GM23338 (cell line): ENCODE measurements at regions not wholly inside any gene's neighbourhood (a gene's known extent, or its start where the extent isn't known, plus 50 kb on each side); places are given as distances from the start of the nearest gene placed in this dataset.
A peak's percentile ranks its signal among the peaks of the same experiment; 100 is the strongest.

Experiments used
- ATAC-seq: fragments of 200-7000 bp; cut with Tn5 transposase; 3 replicates; pipeline ENCODE4 v1.9.1; 2020
- DNase-seq: peaks from one replicate; pipeline ENCODE4 v3.0.0-alpha.2; 2015; ENCODE audit warnings: low spot score
- H2AFZ ChIP-seq: fragments of 200-600 bp; sonication (generic); 2 replicates; pipeline ENCODE4 v1.8.0; 2016; ENCODE audit warnings: antibody characterized with exemption, mild to moderate bottlenecking, moderate library complexity
- H3F3A ChIP-seq: fragments of 200-600 bp; sonication (generic); replicated peaks from 2 replicates; pipeline ENCODE4 v1.8.0; 2017; ENCODE audit warnings: antibody characterized with exemption, mixed run types, low read depth
- H3K27ac ChIP-seq: fragments of 200-600 bp; sonication (generic); 2 replicates; pipeline ENCODE4 v1.6.1; 2016; ENCODE audit warnings: low read depth
- H3K27me3 ChIP-seq: fragments of 200-600 bp; sonication (generic); 2 replicates; pipeline ENCODE4 v1.8.0; 2016; ENCODE audit warnings: mild to moderate bottlenecking, mixed run types, moderate library complexity; ENCODE audit not compliant: insufficient read depth
- H3K36me3 ChIP-seq: fragments of 200-600 bp; sonication (generic); 2 replicates; pipeline ENCODE4 v1.8.0; 2016; ENCODE audit warnings: mild to moderate bottlenecking; ENCODE audit not compliant: insufficient read depth
- H3K4me1 ChIP-seq: fragments of 200-600 bp; sonication (generic); 2 replicates; pipeline ENCODE4 v1.8.0; 2016; ENCODE audit warnings: mild to moderate bottlenecking, moderate library complexity; ENCODE audit not compliant: insufficient read depth
- H3K4me2 ChIP-seq: fragments of 200-600 bp; sonication (generic); 2 replicates; pipeline ENCODE4 v1.7.1; 2017; ENCODE audit warnings: mixed run types
- H3K4me3 ChIP-seq: fragments of 200-600 bp; sonication (generic); 2 replicates; pipeline ENCODE4 v1.6.1; 2016; ENCODE audit warnings: mixed run types
- H3K79me2 ChIP-seq: fragments of 200-600 bp; sonication (generic); replicated peaks from 2 replicates; pipeline ENCODE4 v1.8.0; 2017; ENCODE audit warnings: mild to moderate bottlenecking; ENCODE audit not compliant: insufficient read depth
- H3K9me2 ChIP-seq: fragments of 200-600 bp; sonication (generic); 2 replicates; pipeline ENCODE4 v1.8.0; 2017; ENCODE audit not compliant: insufficient read depth
- H4K20me1 ChIP-seq: fragments of 200-600 bp; sonication (generic); replicated peaks from 2 replicates; pipeline ENCODE4 v1.8.0; 2017; ENCODE audit warnings: mild to moderate bottlenecking; ENCODE audit not compliant: insufficient read depth
- H3K27ac Mint-ChIP-seq: 2 replicates; pipeline ENCODE4 v1.8.0; 2020; ENCODE audit warnings: inconsistent platforms, mild to moderate bottlenecking, moderate library complexity, mixed read lengths
- H3K27me3 Mint-ChIP-seq: 3 replicates; pipeline ENCODE4 v1.8.0; 2022; ENCODE audit warnings: low read depth, mild to moderate bottlenecking, moderate library complexity, mixed read lengths, inconsistent platforms; ENCODE audit not compliant: insufficient read depth, poor library complexity
- H3K36me3 Mint-ChIP-seq: 3 replicates; pipeline ENCODE4 v1.8.0; 2021; ENCODE audit warnings: low read depth, mild to moderate bottlenecking, inconsistent platforms, moderate library complexity, mixed read lengths
- H3K4me1 Mint-ChIP-seq: 3 replicates; pipeline ENCODE4 v1.8.0; 2020; ENCODE audit warnings: mild to moderate bottlenecking, inconsistent platforms, mixed read lengths
- H3K4me3 Mint-ChIP-seq: 3 replicates; pipeline ENCODE4 v1.8.0; 2021; ENCODE audit warnings: moderate library complexity, mild to moderate bottlenecking, inconsistent platforms, mixed read lengths
- H3K9me3 Mint-ChIP-seq: 3 replicates; pipeline ENCODE4 v1.8.0; 2020; ENCODE audit warnings: moderate library complexity, mild to moderate bottlenecking, inconsistent platforms, mixed read lengths
- CREB1 ChIP-seq: fragments of 250-450 bp; sonication (Bioruptor Pico); IDR thresholded peaks from 2 replicates; pipeline ENCODE4 v1.5.0; 2020; ENCODE audit warnings: low read depth, mild to moderate bottlenecking, moderate library complexity
- ETS1 ChIP-seq: IDR thresholded peaks from 2 replicates; pipeline ENCODE4 v1.6.1; 2016; ENCODE audit warnings: antibody characterized with exemption
- EZH2 ChIP-seq: fragments of 200-600 bp; sonication (generic); IDR thresholded peaks from one replicate; pipeline ENCODE4 v1.8.0; 2017; ENCODE audit warnings: antibody characterized with exemption, mild to moderate bottlenecking, low read depth; ENCODE audit not compliant: unreplicated experiment
- EZH2phosphoT487 ChIP-seq: fragments of 200-600 bp; sonication (generic); IDR thresholded peaks from one replicate; pipeline ENCODE4 v1.8.1; 2018; ENCODE audit warnings: antibody characterized with exemption; ENCODE audit not compliant: unreplicated experiment
- JUNB ChIP-seq: IDR thresholded peaks from one replicate; pipeline ENCODE4 v1.6.1; 2016; ENCODE audit warnings: antibody characterized with exemption; ENCODE audit not compliant: unreplicated experiment
- NANOG ChIP-seq: IDR thresholded peaks from 2 replicates; pipeline ENCODE4 v1.6.1; 2016; ENCODE audit warnings: antibody characterized with exemption, borderline replicate concordance
- POLR2AphosphoS5 ChIP-seq: IDR thresholded peaks from 2 replicates; pipeline ENCODE4 v1.6.1; 2016; ENCODE audit warnings: antibody characterized with exemption, low read depth
- STAT1 ChIP-seq: IDR thresholded peaks from one replicate; pipeline ENCODE4 v1.6.1; 2016; ENCODE audit warnings: antibody characterized with exemption; ENCODE audit not compliant: unreplicated experiment
- ZNF114 ChIP-seq: fragments of 250-450 bp; sonication (Bioruptor Pico); IDR thresholded peaks from 2 replicates; pipeline ENCODE4 v1.5.0; 2020; ENCODE audit warnings: mild to moderate bottlenecking, moderate library complexity
- ZNF331 ChIP-seq: fragments of 250-450 bp; sonication (Bioruptor Pico); IDR thresholded peaks from 2 replicates; pipeline ENCODE4 v1.5.0; 2020; ENCODE audit warnings: low read depth, mild to moderate bottlenecking, moderate library complexity
- TF ChIP-seq, protein P1 (sequence below): fragments of 250-450 bp; sonication (Bioruptor Pico); IDR thresholded peaks from 2 replicates; pipeline ENCODE4 v1.5.0; 2020; ENCODE audit warnings: mild to moderate bottlenecking, moderate library complexity
- TF ChIP-seq, protein P2 (sequence below): IDR thresholded peaks from one replicate; pipeline ENCODE4 v1.6.1; 2018; ENCODE audit warnings: antibody characterized with exemption; ENCODE audit not compliant: unreplicated experiment
- TF ChIP-seq, protein P3 (sequence below), 2 experiments: fragments of 200-600 bp in 1 of 2; sonication (generic) in 1 of 2; conservative IDR thresholded peaks; 2 replicates each; pipeline versions ENCODE4 v1.5.1 to v1.6.1; 2016 to 2017; ENCODE audit warnings: antibody characterized with exemption in 2 of 2, low read depth in 2 of 2, mild to moderate bottlenecking in 2 of 2, moderate library complexity in 1 of 2

- Histone ChIP-seq H4K20me1 (no peaks in the 10 kb centered on the region), H2AFZ (no peak overlapping the region)
- ATAC-seq: peak; percentile 82
These were observed 630.5 kb upstream of the USP15 start for GRCh38 chr12:61629702-61630101.

More at GRCh38 chr12:61629702-61630101, 630.5 kb upstream of the USP15 start:
- Histone ChIP-seq H3K27ac (no peak overlapping the region), H3K4me3 (no peak overlapping the region), H3K79me2 (no peaks in the 10 kb centered on the region), H3K4me2 (no peak overlapping the region), H3F3A (no peaks in the 10 kb centered on the region), H3K4me1 (no peaks in the 10 kb centered on the region), H3K9me2 (no peaks in the 10 kb centered on the region), H3K27me3 (no peaks in the 10 kb centered on the region), H3K36me3 (no peaks in the 10 kb centered on the region)
- DNase-seq: peak; percentile 58
- peaks cover 6% of the 10 kb centered on the region; the same call in 2 of the 3 replicates for H3K4me1 Mint-ChIP-seq
- no peak overlapping the region for H3K27ac Mint-ChIP-seq
- H3K36me3 Mint-ChIP-seq: peaks cover 18% of the 10 kb centered on the region; the same call in 2 of the 3 replicates
- TF ChIP-seq JUNB (no peak), POLR2AphosphoS5 (no peak), ETS1 (no peak), EZH2phosphoT487 (no peak), EZH2 (no peak), NANOG (no peak), ZNF114 (CRISPR knock-in tag) (no peak), ZNF331 (CRISPR knock-in tag) (no peak), CREB1 (CRISPR knock-in tag) (no peak), STAT1 (no peak)
- TF ChIP-seq, protein P1, sequence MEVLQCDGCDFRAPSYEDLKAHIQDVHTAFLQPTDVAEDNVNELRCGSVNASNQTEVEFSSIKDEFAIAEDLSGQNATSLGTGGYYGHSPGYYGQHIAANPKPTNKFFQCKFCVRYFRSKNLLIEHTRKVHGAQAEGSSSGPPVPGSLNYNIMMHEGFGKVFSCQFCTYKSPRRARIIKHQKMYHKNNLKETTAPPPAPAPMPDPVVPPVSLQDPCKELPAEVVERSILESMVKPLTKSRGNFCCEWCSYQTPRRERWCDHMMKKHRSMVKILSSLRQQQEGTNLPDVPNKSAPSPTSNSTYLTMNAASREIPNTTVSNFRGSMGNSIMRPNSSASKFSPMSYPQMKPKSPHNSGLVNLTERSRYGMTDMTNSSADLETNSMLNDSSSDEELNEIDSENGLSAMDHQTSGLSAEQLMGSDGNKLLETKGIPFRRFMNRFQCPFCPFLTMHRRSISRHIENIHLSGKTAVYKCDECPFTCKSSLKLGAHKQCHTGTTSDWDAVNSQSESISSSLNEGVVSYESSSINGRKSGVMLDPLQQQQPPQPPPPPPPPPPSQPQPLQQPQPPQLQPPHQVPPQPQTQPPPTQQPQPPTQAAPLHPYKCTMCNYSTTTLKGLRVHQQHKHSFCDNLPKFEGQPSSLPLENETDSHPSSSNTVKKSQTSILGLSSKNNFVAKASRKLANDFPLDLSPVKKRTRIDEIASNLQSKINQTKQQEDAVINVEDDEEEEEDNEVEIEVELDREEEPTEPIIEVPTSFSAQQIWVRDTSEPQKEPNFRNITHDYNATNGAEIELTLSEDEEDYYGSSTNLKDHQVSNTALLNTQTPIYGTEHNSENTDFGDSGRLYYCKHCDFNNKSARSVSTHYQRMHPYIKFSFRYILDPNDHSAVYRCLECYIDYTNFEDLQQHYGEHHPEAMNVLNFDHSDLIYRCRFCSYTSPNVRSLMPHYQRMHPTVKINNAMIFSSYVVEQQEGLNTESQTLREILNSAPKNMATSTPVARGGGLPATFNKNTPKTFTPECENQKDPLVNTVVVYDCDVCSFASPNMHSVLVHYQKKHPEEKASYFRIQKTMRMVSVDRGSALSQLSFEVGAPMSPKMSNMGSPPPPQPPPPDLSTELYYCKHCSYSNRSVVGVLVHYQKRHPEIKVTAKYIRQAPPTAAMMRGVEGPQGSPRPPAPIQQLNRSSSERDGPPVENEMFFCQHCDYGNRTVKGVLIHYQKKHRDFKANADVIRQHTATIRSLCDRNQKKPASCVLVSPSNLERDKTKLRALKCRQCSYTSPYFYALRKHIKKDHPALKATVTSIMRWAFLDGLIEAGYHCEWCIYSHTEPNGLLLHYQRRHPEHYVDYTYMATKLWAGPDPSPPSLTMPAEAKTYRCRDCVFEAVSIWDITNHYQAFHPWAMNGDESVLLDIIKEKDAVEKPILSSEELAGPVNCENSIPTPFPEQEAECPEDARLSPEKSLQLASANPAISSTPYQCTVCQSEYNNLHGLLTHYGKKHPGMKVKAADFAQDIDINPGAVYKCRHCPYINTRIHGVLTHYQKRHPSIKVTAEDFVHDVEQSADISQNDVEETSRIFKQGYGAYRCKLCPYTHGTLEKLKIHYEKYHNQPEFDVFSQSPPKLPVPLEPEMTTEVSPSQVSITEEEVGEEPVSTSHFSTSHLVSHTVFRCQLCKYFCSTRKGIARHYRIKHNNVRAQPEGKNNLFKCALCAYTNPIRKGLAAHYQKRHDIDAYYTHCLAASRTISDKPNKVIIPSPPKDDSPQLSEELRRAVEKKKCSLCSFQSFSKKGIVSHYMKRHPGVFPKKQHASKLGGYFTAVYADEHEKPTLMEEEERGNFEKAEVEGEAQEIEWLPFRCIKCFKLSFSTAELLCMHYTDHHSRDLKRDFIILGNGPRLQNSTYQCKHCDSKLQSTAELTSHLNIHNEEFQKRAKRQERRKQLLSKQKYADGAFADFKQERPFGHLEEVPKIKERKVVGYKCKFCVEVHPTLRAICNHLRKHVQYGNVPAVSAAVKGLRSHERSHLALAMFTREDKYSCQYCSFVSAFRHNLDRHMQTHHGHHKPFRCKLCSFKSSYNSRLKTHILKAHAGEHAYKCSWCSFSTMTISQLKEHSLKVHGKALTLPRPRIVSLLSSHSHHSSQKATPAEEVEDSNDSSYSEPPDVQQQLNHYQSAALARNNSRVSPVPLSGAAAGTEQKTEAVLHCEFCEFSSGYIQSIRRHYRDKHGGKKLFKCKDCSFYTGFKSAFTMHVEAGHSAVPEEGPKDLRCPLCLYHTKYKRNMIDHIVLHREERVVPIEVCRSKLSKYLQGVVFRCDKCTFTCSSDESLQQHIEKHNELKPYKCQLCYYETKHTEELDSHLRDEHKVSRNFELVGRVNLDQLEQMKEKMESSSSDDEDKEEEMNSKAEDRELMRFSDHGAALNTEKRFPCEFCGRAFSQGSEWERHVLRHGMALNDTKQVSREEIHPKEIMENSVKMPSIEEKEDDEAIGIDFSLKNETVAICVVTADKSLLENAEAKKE: no peak
- TF ChIP-seq, protein P2, sequence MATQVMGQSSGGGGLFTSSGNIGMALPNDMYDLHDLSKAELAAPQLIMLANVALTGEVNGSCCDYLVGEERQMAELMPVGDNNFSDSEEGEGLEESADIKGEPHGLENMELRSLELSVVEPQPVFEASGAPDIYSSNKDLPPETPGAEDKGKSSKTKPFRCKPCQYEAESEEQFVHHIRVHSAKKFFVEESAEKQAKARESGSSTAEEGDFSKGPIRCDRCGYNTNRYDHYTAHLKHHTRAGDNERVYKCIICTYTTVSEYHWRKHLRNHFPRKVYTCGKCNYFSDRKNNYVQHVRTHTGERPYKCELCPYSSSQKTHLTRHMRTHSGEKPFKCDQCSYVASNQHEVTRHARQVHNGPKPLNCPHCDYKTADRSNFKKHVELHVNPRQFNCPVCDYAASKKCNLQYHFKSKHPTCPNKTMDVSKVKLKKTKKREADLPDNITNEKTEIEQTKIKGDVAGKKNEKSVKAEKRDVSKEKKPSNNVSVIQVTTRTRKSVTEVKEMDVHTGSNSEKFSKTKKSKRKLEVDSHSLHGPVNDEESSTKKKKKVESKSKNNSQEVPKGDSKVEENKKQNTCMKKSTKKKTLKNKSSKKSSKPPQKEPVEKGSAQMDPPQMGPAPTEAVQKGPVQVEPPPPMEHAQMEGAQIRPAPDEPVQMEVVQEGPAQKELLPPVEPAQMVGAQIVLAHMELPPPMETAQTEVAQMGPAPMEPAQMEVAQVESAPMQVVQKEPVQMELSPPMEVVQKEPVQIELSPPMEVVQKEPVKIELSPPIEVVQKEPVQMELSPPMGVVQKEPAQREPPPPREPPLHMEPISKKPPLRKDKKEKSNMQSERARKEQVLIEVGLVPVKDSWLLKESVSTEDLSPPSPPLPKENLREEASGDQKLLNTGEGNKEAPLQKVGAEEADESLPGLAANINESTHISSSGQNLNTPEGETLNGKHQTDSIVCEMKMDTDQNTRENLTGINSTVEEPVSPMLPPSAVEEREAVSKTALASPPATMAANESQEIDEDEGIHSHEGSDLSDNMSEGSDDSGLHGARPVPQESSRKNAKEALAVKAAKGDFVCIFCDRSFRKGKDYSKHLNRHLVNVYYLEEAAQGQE: no peak
- TF ChIP-seq, protein P3, sequence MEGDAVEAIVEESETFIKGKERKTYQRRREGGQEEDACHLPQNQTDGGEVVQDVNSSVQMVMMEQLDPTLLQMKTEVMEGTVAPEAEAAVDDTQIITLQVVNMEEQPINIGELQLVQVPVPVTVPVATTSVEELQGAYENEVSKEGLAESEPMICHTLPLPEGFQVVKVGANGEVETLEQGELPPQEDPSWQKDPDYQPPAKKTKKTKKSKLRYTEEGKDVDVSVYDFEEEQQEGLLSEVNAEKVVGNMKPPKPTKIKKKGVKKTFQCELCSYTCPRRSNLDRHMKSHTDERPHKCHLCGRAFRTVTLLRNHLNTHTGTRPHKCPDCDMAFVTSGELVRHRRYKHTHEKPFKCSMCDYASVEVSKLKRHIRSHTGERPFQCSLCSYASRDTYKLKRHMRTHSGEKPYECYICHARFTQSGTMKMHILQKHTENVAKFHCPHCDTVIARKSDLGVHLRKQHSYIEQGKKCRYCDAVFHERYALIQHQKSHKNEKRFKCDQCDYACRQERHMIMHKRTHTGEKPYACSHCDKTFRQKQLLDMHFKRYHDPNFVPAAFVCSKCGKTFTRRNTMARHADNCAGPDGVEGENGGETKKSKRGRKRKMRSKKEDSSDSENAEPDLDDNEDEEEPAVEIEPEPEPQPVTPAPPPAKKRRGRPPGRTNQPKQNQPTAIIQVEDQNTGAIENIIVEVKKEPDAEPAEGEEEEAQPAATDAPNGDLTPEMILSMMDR (conservative IDR thresholded peaks at IDR 0.05; ENCODE audit: low read depth in 2 of 2): no peak
- no peak overlapping the region for H3K4me3 Mint-ChIP-seq
- peaks cover 20% of the 10 kb centered on the region for H3K9me3 Mint-ChIP-seq
- H3K27me3 Mint-ChIP-seq: peaks cover 3% of the 10 kb centered on the region
